ENCODE measurements at regions not wholly inside any gene's neighbourhood (a gene's known extent, or its start where the extent isn't known, plus 50 kb on each side); places are given as distances from the start of the nearest gene placed in this dataset.

DNA sequence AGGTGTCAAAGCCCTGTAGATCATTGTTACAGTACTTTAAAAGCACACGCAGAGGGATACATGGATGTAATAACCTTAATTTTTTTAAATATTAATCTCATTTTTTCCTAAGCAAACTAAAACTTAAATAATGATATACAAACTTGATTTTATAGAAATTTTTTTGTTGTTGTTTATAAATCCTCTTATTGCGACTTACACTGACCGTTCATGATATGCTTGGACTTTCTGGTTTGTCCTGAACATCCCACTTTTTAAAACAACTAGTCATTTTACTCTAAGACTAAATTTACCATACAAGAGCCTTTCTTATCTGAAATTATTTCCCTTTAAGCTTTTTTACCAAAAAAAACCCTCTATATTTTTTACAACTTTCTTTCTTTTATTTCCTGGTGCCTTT, 2106.0 kb downstream of the PCDH7 start:
- H3K36me3 Mint-ChIP-seq (ENCODE audit: low read depth) = no peaks in the 10 kb centered on the region
- H3K4me1 Mint-ChIP-seq (ENCODE audit: low read depth) = no peaks in the 10 kb centered on the region
- H3K27me3 Mint-ChIP-seq = no peaks in the 10 kb centered on the region
- no peaks in the 10 kb centered on the region for H3K36me3 ChIP-seq (ENCODE audit: insufficient read depth, low read length)
- peaks cover 4% of the 10 kb centered on the region for H3K9me3 Mint-ChIP-seq
- ATAC-seq (ENCODE audit: poor library complexity) (no peak), DNase-seq (no peak)
- intact Hi-C loops (cut with DNase I, micrococcal nuclease) = no loop called here
- no peak overlapping the region for H3K27ac Mint-ChIP-seq
- ChIA-PET CTCF (no interaction called here), POLR2A (no interaction called here)
- H3K4me3 Mint-ChIP-seq = no peak overlapping the region
- TF ChIP-seq, protein P1, sequence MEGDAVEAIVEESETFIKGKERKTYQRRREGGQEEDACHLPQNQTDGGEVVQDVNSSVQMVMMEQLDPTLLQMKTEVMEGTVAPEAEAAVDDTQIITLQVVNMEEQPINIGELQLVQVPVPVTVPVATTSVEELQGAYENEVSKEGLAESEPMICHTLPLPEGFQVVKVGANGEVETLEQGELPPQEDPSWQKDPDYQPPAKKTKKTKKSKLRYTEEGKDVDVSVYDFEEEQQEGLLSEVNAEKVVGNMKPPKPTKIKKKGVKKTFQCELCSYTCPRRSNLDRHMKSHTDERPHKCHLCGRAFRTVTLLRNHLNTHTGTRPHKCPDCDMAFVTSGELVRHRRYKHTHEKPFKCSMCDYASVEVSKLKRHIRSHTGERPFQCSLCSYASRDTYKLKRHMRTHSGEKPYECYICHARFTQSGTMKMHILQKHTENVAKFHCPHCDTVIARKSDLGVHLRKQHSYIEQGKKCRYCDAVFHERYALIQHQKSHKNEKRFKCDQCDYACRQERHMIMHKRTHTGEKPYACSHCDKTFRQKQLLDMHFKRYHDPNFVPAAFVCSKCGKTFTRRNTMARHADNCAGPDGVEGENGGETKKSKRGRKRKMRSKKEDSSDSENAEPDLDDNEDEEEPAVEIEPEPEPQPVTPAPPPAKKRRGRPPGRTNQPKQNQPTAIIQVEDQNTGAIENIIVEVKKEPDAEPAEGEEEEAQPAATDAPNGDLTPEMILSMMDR (IDR thresholded peaks at IDR 0.05) = no peak
- H3K27me3 ChIP-seq (ENCODE audit: control insufficient read depth in 1 of 2, insufficient read depth in 2 of 2, low read length in 2 of 2) = no peaks in the 10 kb centered on the region
- no peaks in the 10 kb centered on the region for H3K4me1 ChIP-seq (ENCODE audit: insufficient read depth, low read length)
- peaks cover 0 to 5% of the 10 kb centered on the region in 2 experiments for H3K9me3 ChIP-seq (ENCODE audit: control insufficient read depth in 1 of 2, insufficient read depth in 1 of 2, low read length in 2 of 2)
- no peak overlapping the region for H3K27ac ChIP-seq (ENCODE audit: low read depth in 1 of 2, low read length in 2 of 2)
- no peak overlapping the region for H3K4me3 ChIP-seq (ENCODE audit: low read length)

DNA sequence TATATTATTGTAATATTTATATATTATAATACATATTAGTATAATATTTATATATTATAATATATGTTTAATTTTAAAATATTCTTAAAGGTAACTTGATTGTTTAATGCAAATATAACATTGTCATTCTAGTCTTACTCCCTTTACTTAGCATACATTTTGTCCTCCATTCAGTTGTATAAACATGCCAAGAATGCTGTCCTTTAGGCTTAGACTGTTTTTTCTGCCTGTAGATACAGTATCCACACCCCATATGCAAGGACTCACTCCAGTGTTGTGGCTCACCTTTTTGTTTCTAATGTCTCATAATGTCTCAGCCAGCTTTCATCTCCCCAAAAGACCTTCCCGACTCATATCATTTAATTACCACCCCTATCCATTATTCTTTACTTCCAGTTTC, 2110.0 kb downstream of the PCDH7 start:
- H3K9me3 Mint-ChIP-seq = peaks cover 6% of the 10 kb centered on the region
- no peak overlapping the region for H3K27ac ChIP-seq (ENCODE audit: low read depth in 1 of 2, low read length in 2 of 2)

DNA sequence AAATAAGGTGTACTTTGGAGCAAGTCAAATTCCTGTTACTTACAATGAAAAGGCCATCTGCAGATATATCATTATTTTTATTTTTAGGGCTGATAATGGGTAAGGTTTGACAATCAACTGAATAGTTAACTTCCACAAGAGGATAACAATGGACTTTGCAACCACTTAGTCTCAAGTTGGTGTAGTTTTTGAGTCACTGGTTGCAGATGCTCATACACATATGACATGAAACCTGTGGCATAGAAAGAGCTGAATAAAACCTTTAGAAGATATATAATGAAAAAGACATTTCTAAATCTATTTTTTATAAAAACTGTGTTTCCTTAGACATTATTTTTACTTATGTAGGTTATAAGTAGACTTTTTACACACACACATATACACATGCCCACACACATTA, 2110.9 kb downstream of the PCDH7 start:
- no peaks in the 10 kb centered on the region for H3K27me3 Mint-ChIP-seq
- Histone ChIP-seq H3K4me1 (ENCODE audit: insufficient read depth, low read length) (no peaks in the 10 kb centered on the region), H3K27me3 (ENCODE audit: control insufficient read depth in 1 of 2, insufficient read depth in 2 of 2, low read length in 2 of 2) (no peaks in the 10 kb centered on the region), H3K4me3 (ENCODE audit: low read length) (no peak overlapping the region), H3K36me3 (ENCODE audit: insufficient read depth, low read length) (no peaks in the 10 kb centered on the region), H3K27ac (ENCODE audit: low read depth in 1 of 2, low read length in 2 of 2) (no peak overlapping the region), H3K9me3 (ENCODE audit: control insufficient read depth in 1 of 2, insufficient read depth in 1 of 2, low read length in 2 of 2) (peaks cover 0 to 5% of the 10 kb centered on the region in 2 experiments)
- no peak for DNase-seq
- no peak overlapping the region for H3K27ac Mint-ChIP-seq
- H3K36me3 Mint-ChIP-seq (ENCODE audit: low read depth) = no peaks in the 10 kb centered on the region
- TF ChIP-seq, protein P1 (IDR thresholded peaks at IDR 0.05) = no peak
- H3K4me3 Mint-ChIP-seq = no peak overlapping the region
- POLR2A ChIA-PET = no interaction called here
- H3K4me1 Mint-ChIP-seq (ENCODE audit: low read depth) = no peaks in the 10 kb centered on the region
- intact Hi-C loops (cut with DNase I, micrococcal nuclease) = no loop called here
- no peak for ATAC-seq (ENCODE audit: poor library complexity)
- CTCF ChIA-PET = no interaction called here
- H3K9me3 Mint-ChIP-seq = peaks cover 6% of the 10 kb centered on the region

More for the DNA sequence above, 2110.0 kb downstream of the PCDH7 start:
- H3K27me3 Mint-ChIP-seq = no peaks in the 10 kb centered on the region
- TF ChIP-seq, protein P1 (IDR thresholded peaks at IDR 0.05) = no peak
- H3K27ac Mint-ChIP-seq = no peak overlapping the region
- Histone ChIP-seq H3K27me3 (ENCODE audit: control insufficient read depth in 1 of 2, insufficient read depth in 2 of 2, low read length in 2 of 2) (no peaks in the 10 kb centered on the region), H3K4me1 (ENCODE audit: insufficient read depth, low read length) (no peaks in the 10 kb centered on the region), H3K4me3 (ENCODE audit: low read length) (no peak overlapping the region), H3K36me3 (ENCODE audit: insufficient read depth, low read length) (no peaks in the 10 kb centered on the region), H3K9me3 (ENCODE audit: control insufficient read depth in 1 of 2, insufficient read depth in 1 of 2, low read length in 2 of 2) (peaks cover 0 to 5% of the 10 kb centered on the region in 2 experiments)
- no peaks in the 10 kb centered on the region for H3K36me3 Mint-ChIP-seq (ENCODE audit: low read depth)
- intact Hi-C loops (cut with DNase I, micrococcal nuclease) = no loop called here
- CTCF ChIA-PET = no interaction called here
- H3K4me3 Mint-ChIP-seq = no peak overlapping the region
- POLR2A ChIA-PET = no interaction called here
- DNase-seq (no peak), ATAC-seq (ENCODE audit: poor library complexity) (no peak)
- no peaks in the 10 kb centered on the region for H3K4me1 Mint-ChIP-seq (ENCODE audit: low read depth)
